ENCODE measurements at regions not wholly inside any gene's neighbourhood (a gene's known extent, or its start where the extent isn't known, plus 50 kb on each side); places are given as distances from the start of the nearest gene placed in this dataset.

DNA sequence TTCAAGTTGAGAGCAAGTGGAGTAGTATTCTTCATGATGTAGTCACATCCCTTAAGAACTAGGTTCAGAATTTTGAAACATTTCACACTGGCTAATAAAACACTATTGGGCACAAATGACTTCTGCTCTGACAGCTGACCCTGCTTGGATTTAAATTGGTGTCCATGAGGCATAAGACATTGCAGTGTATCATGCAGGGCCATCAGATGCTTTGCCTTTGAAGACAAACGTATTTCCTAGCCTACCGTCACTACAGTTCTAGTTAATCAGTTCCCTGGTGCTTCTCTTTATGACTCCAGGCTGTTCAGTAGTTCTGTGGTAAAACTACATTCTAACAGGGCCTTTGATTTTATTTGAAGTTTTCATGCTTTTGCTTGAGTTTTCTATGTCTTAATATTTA is 168.5 kb upstream of the ZNF804B start:
- Histone ChIP-seq H2BK120ac (ENCODE audit: low read depth, low read length) (no peak overlapping the region), H4K8ac (ENCODE audit: low read length) (no peak overlapping the region), H2BK12ac (ENCODE audit: low read length in 2 of 2) (no peak overlapping the region), H3K9ac (ENCODE audit: low read length) (no peak overlapping the region), H3K14ac (ENCODE audit: low read length in 2 of 2) (no peak overlapping the region), H2BK5ac (ENCODE audit: low read depth, low read length, poor library complexity, severe bottlenecking) (no peak overlapping the region), H3K4me1 (ENCODE audit: control insufficient read depth, insufficient read depth, low read depth, low read length) (no peaks in the 10 kb centered on the region), H3K36me3 (ENCODE audit: control insufficient read depth in 1 of 2, insufficient read depth in 2 of 2, low read depth in 1 of 2, low read length in 2 of 2) (no peaks in the 10 kb centered on the region), H2AFZ (ENCODE audit: low read depth, low read length) (no peak overlapping the region), H3K9me3 (ENCODE audit: control insufficient read depth, low read length) (no peaks in the 10 kb centered on the region), H3K79me1 (replicated peaks; ENCODE audit: low read length, poor library complexity, severe bottlenecking) (no peaks in the 10 kb centered on the region), H2AK5ac (ENCODE audit: low read length, severe bottlenecking) (no peak overlapping the region), H2BK15ac (ENCODE audit: low read depth, poor library complexity, severe bottlenecking) (no peak overlapping the region), H3K18ac (ENCODE audit: low read depth in 1 of 2, low read length in 2 of 2) (no peak overlapping the region), H3K27ac (ENCODE audit: low read length, poor library complexity, severe bottlenecking) (no peak overlapping the region), H3K23ac (ENCODE audit: low read length in 2 of 2) (no peak overlapping the region), H4K91ac (ENCODE audit: low read length) (no peak overlapping the region), H3K27me3 (ENCODE audit: control insufficient read depth in 1 of 2, insufficient read depth in 1 of 2, low read length in 2 of 2) (no peaks in the 10 kb centered on the region), H3K4ac (ENCODE audit: low read depth in 1 of 2, low read length in 2 of 2) (no peak overlapping the region), H3K4me3 (ENCODE audit: insufficient read depth in 1 of 2, low read depth in 1 of 2, low read length in 2 of 2) (no peak overlapping the region), H3K4me2 (ENCODE audit: low read length, poor library complexity, severe bottlenecking) (no peak overlapping the region)
- DNase-seq, result no peak
- 79% methylated on average over 2 of the region's 2 CpGs for WGBS

DNA sequence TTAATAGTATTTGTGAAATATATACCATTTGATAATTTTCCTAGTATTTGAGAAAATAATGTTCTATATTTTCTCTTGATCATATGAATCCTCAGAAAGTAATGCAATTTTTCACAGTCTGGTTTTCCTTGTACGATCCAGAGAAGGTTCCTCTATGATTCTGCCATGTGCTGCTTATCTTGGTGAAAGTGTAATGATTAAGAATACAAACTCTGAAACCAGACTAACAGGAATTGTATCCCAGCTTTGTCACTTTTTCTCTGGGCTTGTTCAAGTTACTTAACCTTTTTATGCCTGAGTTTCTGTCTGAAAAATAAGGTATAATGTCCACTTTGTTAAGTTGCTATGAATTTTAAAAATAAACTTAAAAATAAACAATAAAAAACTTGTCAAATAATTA is 169.6 kb upstream of the ZNF804B start:
- H3K9ac ChIP-seq (ENCODE audit: low read length), result no peak overlapping the region
- H2BK5ac ChIP-seq (ENCODE audit: low read depth, low read length, poor library complexity, severe bottlenecking), result no peak overlapping the region
- H3K14ac ChIP-seq (ENCODE audit: low read length in 2 of 2), result no peak overlapping the region
- no peak overlapping the region for H3K23ac ChIP-seq (ENCODE audit: low read length in 2 of 2)
- H3K4me3 ChIP-seq (ENCODE audit: insufficient read depth in 1 of 2, low read depth in 1 of 2, low read length in 2 of 2), result no peak overlapping the region
- no peak overlapping the region for H2BK120ac ChIP-seq (ENCODE audit: low read depth, low read length)
- no peak overlapping the region for H3K4me2 ChIP-seq (ENCODE audit: low read length, poor library complexity, severe bottlenecking)
- no peak overlapping the region for H3K27ac ChIP-seq (ENCODE audit: low read length, poor library complexity, severe bottlenecking)
- H2BK12ac ChIP-seq (ENCODE audit: low read length in 2 of 2), result no peak overlapping the region
- no peaks in the 10 kb centered on the region for H3K79me1 ChIP-seq (replicated peaks; ENCODE audit: low read length, poor library complexity, severe bottlenecking)
- no CpG with 5 or more reads among the region's 1 CpG for WGBS
- no peak overlapping the region for H4K91ac ChIP-seq (ENCODE audit: low read length)
- no peak overlapping the region for H2AFZ ChIP-seq (ENCODE audit: low read depth, low read length)
- H3K27me3 ChIP-seq (ENCODE audit: control insufficient read depth in 1 of 2, insufficient read depth in 1 of 2, low read length in 2 of 2), result no peaks in the 10 kb centered on the region
- no peak overlapping the region for H2BK15ac ChIP-seq (ENCODE audit: low read depth, poor library complexity, severe bottlenecking)
- no peaks in the 10 kb centered on the region for H3K4me1 ChIP-seq (ENCODE audit: control insufficient read depth, insufficient read depth, low read depth, low read length)
- H2AK5ac ChIP-seq (ENCODE audit: low read length, severe bottlenecking), result no peak overlapping the region
- no peak overlapping the region for H3K4ac ChIP-seq (ENCODE audit: low read depth in 1 of 2, low read length in 2 of 2)
- no peaks in the 10 kb centered on the region for H3K9me3 ChIP-seq (ENCODE audit: control insufficient read depth, low read length)
- H3K18ac ChIP-seq (ENCODE audit: low read depth in 1 of 2, low read length in 2 of 2), result no peak overlapping the region
- H4K8ac ChIP-seq (ENCODE audit: low read length), result no peak overlapping the region
- no peak for DNase-seq
- H3K36me3 ChIP-seq (ENCODE audit: control insufficient read depth in 1 of 2, insufficient read depth in 2 of 2, low read depth in 1 of 2, low read length in 2 of 2), result no peaks in the 10 kb centered on the region

DNA sequence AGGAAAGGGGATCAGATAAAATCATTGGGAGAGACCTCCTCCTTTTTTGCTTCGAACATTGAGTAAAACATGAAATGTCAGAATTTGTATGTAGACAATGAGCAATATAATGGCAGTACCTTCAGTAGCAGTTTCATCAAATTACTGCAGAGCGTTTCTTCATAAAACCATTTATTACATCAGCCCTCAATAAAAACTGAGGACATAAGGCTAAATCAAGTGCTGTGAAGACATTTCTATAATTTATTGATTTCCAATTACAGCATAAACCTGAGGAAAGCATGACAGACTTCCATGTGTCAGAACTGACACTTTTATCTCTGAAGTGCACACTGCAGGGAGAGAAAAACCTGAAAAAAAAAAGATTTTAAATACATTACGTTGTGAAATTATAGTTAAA is 172.6 kb upstream of the ZNF804B start:
- no peak overlapping the region for H2BK120ac ChIP-seq (ENCODE audit: low read depth, low read length)
- no peak overlapping the region for H3K23ac ChIP-seq (ENCODE audit: low read length in 2 of 2)
- DNase-seq, result no peak
- H3K9me3 ChIP-seq (ENCODE audit: control insufficient read depth, low read length), result no peaks in the 10 kb centered on the region
- no peak overlapping the region for H4K91ac ChIP-seq (ENCODE audit: low read length)
- no peaks in the 10 kb centered on the region for H3K4me1 ChIP-seq (ENCODE audit: control insufficient read depth, insufficient read depth, low read depth, low read length)
- no peak overlapping the region for H3K18ac ChIP-seq (ENCODE audit: low read depth in 1 of 2, low read length in 2 of 2)
- no peaks in the 10 kb centered on the region for H3K79me1 ChIP-seq (replicated peaks; ENCODE audit: low read length, poor library complexity, severe bottlenecking)
- no peak overlapping the region for H2BK5ac ChIP-seq (ENCODE audit: low read depth, low read length, poor library complexity, severe bottlenecking)
- no peak overlapping the region for H3K9ac ChIP-seq (ENCODE audit: low read length)
- no peak overlapping the region for H2AFZ ChIP-seq (ENCODE audit: low read depth, low read length)
- no peak overlapping the region for H3K4me3 ChIP-seq (ENCODE audit: insufficient read depth in 1 of 2, low read depth in 1 of 2, low read length in 2 of 2)
- no peak overlapping the region for H3K4ac ChIP-seq (ENCODE audit: low read depth in 1 of 2, low read length in 2 of 2)
- H3K27ac ChIP-seq (ENCODE audit: low read length, poor library complexity, severe bottlenecking), result no peak overlapping the region
- no peak overlapping the region for H2BK15ac ChIP-seq (ENCODE audit: low read depth, poor library complexity, severe bottlenecking)
- H3K36me3 ChIP-seq (ENCODE audit: control insufficient read depth in 1 of 2, insufficient read depth in 2 of 2, low read depth in 1 of 2, low read length in 2 of 2), result no peaks in the 10 kb centered on the region
- no peak overlapping the region for H2BK12ac ChIP-seq (ENCODE audit: low read length in 2 of 2)
- H2AK5ac ChIP-seq (ENCODE audit: low read length, severe bottlenecking), result no peak overlapping the region
- H4K8ac ChIP-seq (ENCODE audit: low read length), result no peak overlapping the region
- WGBS, result 80% methylated on average over 1 of the region's 3 CpGs
- no peaks in the 10 kb centered on the region for H3K27me3 ChIP-seq (ENCODE audit: control insufficient read depth in 1 of 2, insufficient read depth in 1 of 2, low read length in 2 of 2)
- H3K4me2 ChIP-seq (ENCODE audit: low read length, poor library complexity, severe bottlenecking), result no peak overlapping the region
- no peak overlapping the region for H3K14ac ChIP-seq (ENCODE audit: low read length in 2 of 2)

DNA sequence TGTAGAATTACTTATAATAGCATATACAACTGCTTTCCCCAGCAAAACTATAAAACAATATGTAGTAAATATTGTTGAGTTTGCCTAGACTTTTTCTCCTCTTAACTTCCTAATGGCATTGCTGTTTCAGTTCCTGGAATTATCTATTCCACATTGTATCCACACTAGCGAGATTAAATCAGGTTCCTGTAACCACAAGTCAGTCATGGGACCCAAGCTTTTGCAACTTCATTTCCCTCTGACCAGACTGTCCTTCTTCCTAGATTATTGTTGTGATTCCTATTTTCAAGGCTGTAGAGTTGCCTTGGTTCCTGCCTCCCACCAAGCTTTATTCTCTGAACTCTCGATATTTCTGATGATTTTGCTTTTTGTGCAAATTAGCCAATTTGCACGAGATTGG is 173.3 kb upstream of the ZNF804B start:
- Histone ChIP-seq H3K4me3 (ENCODE audit: insufficient read depth in 1 of 2, low read depth in 1 of 2, low read length in 2 of 2) (no peak overlapping the region), H3K18ac (ENCODE audit: low read depth in 1 of 2, low read length in 2 of 2) (no peak overlapping the region), H3K27me3 (ENCODE audit: control insufficient read depth in 1 of 2, insufficient read depth in 1 of 2, low read length in 2 of 2) (no peaks in the 10 kb centered on the region), H3K4ac (ENCODE audit: low read depth in 1 of 2, low read length in 2 of 2) (no peak overlapping the region), H3K4me2 (ENCODE audit: low read length, poor library complexity, severe bottlenecking) (no peak overlapping the region), H2AFZ (ENCODE audit: low read depth, low read length) (no peak overlapping the region), H3K79me1 (replicated peaks; ENCODE audit: low read length, poor library complexity, severe bottlenecking) (no peaks in the 10 kb centered on the region), H2BK120ac (ENCODE audit: low read depth, low read length) (no peak overlapping the region), H3K4me1 (ENCODE audit: control insufficient read depth, insufficient read depth, low read depth, low read length) (no peaks in the 10 kb centered on the region), H3K14ac (ENCODE audit: low read length in 2 of 2) (no peak overlapping the region), H2AK5ac (ENCODE audit: low read length, severe bottlenecking) (no peak overlapping the region), H3K36me3 (ENCODE audit: control insufficient read depth in 1 of 2, insufficient read depth in 2 of 2, low read depth in 1 of 2, low read length in 2 of 2) (no peaks in the 10 kb centered on the region), H2BK12ac (ENCODE audit: low read length in 2 of 2) (no peak overlapping the region), H3K9ac (ENCODE audit: low read length) (no peak overlapping the region), H4K91ac (ENCODE audit: low read length) (no peak overlapping the region), H4K8ac (ENCODE audit: low read length) (no peak overlapping the region), H3K9me3 (ENCODE audit: control insufficient read depth, low read length) (no peaks in the 10 kb centered on the region), H3K23ac (ENCODE audit: low read length in 2 of 2) (no peak overlapping the region), H2BK5ac (ENCODE audit: low read depth, low read length, poor library complexity, severe bottlenecking) (no peak overlapping the region), H2BK15ac (ENCODE audit: low read depth, poor library complexity, severe bottlenecking) (no peak overlapping the region), H3K27ac (ENCODE audit: low read length, poor library complexity, severe bottlenecking) (no peak overlapping the region)
- WGBS, result 80% methylated on average over 2 of the region's 3 CpGs
- DNase-seq, result no peak

Measured in mesenchymal stem cell (in vitro differentiated cells and primary cell).